ENCODE measurements at regions not wholly inside any gene's neighbourhood (a gene's known extent, or its start where the extent isn't known, plus 50 kb on each side); places are given as distances from the start of the nearest gene placed in this dataset.
"Not testable (repeated sequence)": the region's sequence is repeated elsewhere in the genome, so short reads cannot be mapped to it uniquely, and the experiment has no call there.

DNA sequence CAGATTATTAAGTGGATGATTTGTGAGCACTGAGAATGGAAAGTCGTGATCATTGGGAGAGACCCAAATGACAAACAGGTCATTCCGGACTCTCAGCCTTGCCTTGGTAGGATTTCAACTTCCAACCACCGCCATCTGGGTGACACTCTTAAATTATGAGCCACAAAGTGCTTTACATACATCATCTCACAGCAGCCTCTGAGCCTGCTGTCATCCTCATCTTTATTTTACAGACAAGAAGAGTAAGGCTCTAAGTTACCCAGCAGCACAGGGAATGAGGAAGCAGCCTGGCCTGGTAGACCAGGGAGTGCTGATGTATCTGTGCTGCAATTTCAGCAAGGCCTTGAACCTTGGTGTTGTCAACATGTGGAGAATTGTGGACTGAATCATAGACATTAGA is 105.8 kb upstream of the TRIM2 start:
- DNase-seq (ENCODE audit: low spot score): no peak

DNA sequence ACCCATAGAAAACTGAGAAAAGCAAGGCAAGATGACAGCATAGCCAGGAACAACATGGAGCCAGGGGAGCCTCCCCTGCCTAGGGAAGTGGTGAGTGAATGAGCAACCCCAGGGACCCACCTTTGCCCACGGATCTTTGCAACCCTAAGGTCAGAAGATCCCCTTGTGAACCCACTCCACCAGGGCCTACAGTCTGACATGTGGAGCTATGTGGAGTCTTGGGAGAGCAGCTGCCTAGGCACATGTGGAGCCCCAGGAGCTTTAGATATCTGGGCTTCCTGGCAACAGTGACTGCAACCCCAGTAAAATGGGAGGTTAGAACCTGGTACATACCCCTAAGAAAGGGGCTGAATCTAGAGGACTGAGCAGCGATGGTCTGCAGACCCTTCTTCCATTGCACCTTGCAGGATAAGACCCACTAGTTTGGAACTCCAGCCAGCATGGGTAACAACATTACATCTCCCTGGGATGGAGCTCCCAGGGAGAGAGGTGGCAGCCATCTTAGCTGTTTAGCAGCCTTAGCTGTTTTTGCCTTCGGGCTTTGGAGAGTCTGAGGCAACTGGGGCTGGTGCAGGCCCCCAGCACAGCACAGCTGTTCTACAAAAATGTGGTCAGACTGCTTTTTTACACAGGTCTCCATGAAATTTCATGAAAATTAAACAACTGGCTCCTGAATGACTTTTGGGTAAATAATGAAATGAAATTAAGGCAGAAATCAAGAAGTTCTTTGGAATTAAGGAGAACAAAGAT is 104.7 kb upstream of the TRIM2 start:
- ATAC-seq (no peak), DNase-seq (ENCODE audit: low spot score) (peak; percentile 10)

More for the DNA sequence above, 105.8 kb upstream of the TRIM2 start:
- no peak for ATAC-seq

DNA sequence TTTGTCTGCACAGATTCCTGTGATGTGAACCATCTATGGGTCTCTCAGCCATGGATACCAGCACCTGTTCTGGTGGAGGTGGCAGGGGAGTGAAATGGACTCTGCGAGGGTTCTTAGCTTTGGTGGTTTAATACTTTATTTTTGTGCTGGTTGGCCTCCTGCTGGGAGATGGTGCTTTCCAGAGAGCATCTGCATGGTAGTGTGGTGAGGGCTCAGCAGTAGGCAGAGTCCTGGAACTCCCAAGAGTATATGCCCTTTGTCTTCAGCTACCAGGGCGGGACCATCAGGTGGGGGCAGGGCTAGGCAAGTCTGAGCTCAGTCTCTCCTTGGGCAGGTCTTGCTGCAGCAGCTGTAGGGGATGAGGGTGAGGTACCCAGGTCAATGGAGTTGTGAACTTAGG is 97.5 kb upstream of the TRIM2 start:
- DNase-seq (ENCODE audit: low spot score): peak; percentile 7
- not testable (repeated sequence) for ATAC-seq

DNA sequence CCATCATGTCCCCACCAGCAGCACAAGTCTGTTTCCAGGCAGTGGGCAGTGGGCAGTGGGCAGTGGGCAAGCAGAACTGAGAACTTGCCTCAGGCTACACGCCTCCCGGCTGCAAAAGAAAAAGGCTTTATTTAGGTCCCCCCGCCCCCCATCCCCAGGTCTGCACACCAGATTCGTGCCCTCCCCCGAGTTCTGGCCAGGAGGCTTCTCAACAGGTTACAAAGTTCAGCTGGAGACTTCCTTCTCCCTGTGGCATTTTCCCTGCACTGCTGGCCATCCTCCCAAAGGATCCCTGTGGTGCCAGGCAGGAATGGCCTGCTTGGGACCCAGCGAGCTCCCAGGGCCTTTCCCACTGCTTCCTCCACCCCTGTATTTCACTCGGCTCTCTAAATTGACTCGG is 97.0 kb upstream of the TRIM2 start:
- ATAC-seq: no peak

DNA sequence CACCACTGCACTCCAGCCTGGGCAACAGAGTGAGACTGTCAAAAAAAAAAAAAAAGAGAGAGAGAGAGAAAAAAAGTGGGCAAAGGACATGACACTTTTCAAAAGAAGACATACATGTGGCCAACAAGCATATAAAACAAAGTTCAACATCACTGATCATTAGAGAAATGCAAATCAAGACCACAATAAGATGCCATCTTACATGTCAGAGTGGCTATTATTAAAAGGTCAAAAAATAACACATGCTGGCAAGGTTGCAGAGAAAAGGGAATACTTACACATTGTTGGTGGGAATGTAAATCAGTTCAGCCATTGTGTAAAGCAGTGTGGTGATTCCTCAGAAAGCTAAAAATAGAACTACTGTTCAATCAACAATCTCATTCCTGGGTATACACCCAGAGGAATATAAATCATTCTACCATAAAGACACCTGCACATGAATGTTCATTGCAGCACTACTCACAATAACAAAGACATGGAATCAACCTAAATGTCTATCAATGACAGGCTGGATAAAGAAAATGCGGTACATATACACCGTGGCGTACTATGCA is 94.9 kb upstream of the TRIM2 start:
- DNase-seq (ENCODE audit: low spot score) (no peak), ATAC-seq (no peak)

More for the DNA sequence above, 97.0 kb upstream of the TRIM2 start:
- no peak for DNase-seq (ENCODE audit: low spot score)

DNA sequence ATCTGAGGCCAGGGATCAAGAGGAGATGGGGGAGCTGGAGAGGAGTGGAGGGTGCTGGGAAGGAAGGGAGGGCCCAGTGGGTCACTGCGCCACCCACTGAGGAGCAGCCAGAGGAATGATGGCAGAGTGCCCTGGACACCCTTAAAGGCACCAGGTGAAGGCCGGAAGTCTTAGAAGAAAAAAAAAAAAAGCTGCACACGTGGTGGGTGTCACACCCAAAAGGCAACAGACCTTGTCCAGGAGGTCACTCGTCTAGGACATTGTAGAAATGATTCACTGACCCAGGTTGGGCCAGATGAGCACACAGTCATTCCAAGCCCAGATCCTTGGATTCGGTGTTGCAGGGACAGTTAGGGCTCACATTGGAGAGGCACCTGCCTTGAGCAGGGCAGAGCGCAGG is 93.5 kb upstream of the TRIM2 start:
- ATAC-seq (no peak), DNase-seq (ENCODE audit: low spot score) (no peak)

DNA sequence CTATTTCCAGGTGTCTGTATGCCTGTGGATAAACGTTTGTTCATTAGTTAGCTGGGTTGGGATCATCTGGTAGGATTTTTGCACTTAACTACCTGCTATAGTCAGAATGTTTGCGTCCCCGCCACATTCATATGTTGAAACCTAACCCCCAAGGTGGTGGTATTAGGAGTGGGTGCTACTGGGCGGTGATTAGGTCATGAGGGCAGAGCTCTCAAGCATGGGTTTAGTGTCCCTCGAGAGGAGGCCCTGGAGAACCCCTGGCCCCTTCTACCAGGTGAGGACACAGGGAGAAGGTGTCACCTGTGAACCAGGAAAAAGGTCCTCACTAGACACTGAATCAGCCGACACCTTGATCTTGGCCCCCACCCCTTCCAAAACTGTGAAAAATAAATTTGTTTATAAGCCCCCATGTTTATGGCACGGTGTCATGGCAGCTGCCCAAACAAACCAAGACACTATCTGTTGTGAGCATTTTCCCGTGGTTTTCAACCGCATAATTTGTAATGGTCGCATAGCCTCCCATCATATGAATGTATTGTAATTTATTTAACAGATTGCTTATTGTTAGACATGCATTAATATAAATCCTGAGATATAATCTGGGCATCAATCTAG is 92.7 kb upstream of the TRIM2 start:
- ATAC-seq: no peak

DNA sequence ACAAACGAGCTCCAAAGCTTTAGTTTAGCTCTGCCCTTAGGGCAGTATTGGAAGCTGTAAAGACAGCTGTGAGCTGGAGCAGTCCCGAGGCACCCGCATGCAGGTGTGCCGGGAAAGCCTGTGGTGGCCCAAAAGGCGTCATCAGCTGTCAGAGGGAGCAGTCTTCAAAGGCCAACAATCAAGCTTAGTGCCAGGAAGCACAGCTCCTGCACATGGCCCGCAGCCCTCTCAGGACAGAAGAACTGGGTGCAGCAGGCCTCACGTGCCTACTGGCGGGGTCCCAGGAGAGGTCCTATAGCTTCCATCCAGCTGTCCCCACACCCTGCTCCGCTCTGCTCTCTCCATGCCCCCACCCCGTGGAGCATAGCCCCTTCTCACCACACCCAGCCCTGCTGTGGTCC is 92.2 kb upstream of the TRIM2 start:
- peak; percentile 42 for DNase-seq (ENCODE audit: low spot score)
- no peak for ATAC-seq

More for the DNA sequence above, 92.7 kb upstream of the TRIM2 start:
- DNase-seq (ENCODE audit: low spot score): peak; percentile 16

DNA sequence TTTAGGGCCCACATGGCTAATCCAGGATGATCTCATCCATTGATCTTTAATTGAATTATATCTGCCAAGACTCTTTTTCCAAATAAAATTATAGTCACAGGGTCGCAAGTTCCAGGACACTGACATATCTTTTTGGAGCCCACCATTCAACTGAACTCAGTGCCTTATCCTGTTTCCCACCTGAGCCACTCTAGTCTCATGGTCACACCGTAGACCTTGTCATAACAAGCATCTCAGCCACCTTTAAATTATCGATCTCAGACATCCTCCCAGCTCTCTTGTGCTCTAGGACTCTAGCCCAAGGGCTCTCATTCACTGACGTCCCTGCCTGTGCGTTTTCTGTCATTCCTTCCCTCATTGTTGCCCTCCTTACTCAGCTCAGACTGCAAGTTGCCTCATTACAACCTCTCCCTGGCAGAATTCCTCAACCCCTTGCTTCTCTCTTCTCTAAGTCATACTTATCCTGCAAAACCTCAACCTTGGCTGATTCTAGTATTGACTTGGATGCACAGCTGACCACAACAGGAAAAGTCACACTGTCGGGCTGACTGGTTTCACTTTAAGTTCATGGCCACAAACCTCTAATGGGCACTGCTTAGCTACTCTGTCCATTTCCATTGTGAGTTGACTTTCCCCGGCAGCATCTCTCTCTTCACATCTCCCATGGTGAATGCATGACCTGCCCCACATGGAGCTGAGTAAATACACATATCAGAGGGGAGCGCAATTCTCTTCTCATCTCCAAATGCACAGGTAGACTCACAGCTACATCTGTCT is 91.0 kb upstream of the TRIM2 start:
- DNase-seq (ENCODE audit: low spot score) (no peak), ATAC-seq (no peak)

DNA sequence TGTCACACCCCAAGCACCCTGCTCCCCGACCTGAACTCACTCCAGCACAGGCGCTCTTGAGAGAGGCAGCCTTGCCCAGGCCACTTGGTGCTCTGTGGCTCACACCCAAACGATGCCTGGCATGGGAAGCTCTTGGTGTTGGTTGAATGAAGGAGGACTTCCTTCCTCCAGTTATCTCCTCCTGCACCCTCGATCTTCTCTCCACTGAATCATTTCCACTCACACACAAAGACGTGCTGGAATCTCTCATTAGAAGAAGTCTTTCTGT is 90.5 kb upstream of the TRIM2 start:
- DNase-seq (ENCODE audit: low spot score) (no peak), ATAC-seq (no peak)

DNA sequence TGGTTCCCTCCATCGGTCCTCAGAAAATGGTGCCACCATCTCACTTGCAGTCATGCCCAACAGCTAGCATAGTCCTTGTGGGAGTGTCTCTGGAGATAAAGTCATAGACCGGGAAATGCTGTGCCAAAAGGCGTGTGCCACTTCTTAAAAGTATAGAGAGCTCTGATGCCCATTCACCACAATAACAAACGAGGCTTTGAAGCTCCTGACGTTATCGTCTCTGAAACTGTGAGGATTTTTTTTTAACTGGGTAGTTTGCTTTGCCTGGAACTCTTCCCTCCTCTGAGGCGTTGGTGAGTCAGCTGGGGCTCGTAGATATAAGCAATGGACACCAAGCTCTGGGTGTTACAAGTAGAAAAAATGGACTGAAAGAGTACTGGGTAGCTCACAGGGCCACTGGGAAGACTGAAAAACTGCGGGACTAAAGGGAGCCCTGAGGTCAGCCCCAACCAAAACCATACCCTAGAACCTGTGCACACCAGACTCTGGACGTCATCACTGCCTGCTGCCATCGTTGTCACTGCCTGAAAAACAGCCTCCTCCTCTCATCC is 89.4 kb upstream of the TRIM2 start:
- ATAC-seq (no peak), DNase-seq (ENCODE audit: low spot score) (no peak)

DNA sequence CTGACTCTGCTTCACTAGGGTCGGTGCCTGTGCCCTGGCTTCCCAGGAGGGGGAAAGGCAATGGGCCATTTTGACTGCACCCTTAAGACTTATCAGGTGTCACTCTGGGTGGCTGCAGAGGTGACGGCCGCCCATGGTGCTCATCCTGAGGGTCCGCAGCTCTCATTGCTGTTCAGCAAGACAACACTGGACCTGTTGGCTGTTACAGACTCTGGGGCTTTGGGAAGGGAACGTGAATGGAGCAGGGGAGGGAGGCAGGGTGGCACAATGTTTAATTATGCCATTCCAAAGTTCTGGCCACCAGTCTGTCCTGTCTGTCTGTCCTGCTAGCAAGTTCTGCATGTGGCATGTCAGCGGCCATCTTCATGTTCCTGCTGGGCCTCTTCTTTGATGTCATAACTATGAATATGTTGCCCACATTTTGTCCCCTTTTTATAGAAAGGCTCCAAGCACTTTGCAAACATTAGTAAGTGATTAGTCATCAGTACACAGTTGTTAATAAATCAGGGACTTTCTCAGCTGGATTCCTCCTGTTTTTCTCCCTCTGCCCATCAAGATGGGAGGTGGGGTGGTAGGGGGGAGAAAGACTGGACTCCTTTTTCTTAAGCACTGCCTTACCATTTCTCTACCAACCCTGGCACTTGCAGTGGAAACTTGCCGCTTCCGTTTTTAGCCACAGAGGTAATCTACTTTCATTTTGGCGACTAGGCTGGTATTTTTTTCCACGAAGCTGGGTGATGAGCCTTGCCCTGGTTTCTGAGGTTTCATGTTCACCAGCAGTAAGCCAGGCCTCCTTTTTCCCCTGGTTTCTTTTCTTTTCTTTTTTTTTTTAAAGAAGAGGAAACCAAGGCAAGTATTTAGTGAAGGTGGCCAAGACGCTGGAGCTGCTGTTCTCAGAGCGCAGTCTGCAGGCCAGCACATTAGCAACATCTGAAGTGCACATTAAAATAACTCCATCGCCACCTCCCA is 88.6 kb upstream of the TRIM2 start:
- ATAC-seq: peak; percentile 26
- DNase-seq (ENCODE audit: low spot score): no peak

DNA sequence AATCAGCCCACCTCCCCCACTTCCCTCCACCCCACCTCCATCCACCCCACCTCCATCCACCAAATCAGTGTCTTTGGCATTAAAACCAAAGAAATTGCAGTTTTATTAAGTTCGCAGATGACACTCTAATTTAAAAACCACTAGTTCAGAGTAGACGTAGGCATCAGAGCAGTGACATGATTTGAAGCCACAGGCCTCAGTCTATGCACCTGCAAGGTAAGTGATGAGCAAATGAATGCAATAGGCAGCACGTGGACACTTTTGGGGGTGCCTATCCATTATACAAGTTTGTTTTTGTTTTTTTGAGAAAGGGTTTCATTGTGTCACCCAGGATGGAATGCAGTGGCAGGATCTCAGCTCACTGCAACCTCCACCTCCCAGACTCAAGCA is 88.0 kb upstream of the TRIM2 start:
- ATAC-seq: no peak
- DNase-seq (ENCODE audit: low spot score): no peak

DNA sequence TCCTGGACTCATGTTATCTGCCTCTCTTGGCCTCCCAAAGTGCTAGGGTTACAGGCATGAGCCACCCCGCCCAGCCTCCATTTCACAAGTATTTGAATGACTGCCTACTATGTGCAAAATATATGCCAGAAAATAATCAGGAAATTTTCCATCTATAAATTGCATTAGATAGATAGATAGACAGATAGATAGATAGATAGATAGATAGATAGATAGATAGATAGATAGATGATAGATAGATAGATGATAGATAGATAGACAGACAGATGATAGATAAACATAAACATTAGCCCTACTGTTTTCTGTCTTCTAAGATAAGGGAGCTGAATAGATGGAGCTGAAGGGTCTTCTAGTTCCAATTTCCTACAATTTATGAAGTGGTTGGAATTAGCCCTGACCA is 87.4 kb upstream of the TRIM2 start:
- DNase-seq (ENCODE audit: low spot score) (no peak), ATAC-seq (no peak)

DNA sequence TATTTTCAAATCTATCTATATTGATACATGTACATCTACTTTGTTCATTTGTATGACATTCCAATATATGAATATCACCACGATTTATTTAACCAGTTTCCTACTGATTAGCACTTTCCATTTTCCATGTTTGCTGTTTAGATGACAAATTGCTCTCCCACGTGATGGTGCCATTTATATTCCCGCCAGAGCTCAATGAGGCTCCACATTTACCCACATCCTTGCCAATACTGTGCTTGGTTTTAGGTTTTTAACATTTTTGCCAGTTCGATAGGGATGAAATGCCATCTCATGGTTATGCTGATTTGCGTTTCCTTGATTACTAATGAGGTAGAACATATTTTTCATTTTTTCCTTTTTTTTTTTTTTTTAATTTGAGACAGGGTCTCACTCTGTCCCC is 86.7 kb upstream of the TRIM2 start:
- ATAC-seq: no peak
- no peak for DNase-seq (ENCODE audit: low spot score)

DNA sequence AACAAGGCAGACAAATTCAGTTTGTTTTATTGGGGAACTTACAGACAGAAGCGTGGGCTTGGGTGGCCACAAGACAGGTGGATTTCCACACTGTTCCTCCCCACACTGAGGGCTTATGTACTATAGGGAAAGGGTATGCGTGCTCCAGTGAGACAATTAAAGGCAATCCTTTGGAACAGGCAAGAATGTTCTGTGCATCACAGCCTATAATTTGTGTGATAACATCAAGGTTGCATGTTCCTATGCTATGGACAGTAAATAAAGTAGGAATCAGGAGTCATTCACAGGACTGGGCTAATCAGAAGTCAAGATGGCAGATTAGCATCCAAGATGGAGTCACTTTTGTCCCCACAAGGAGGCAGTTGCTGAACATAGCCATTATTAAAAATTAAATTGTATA is 84.6 kb upstream of the TRIM2 start:
- no peak for DNase-seq (ENCODE audit: low spot score)
- no peak for ATAC-seq

DNA sequence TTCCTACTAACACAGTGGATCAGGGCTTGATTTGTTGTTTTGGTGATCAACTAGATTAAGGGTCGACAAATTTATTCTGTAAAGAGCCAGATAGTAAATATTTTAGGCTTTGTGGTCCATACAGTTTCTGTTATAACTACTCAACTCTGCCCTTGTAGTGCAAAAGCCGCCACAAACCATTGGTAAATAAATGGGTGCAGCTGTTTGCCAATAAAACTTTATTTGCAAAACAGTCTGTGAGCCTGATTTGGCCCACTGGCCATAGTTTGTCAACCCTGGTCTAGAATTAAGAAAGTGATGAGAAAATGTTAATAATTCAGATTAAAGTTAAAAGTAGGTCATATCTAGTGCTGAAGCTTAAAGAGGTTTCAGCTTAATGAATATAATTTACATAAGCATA is 84.0 kb upstream of the TRIM2 start:
- no peak for ATAC-seq
- no peak for DNase-seq (ENCODE audit: low spot score)

DNA sequence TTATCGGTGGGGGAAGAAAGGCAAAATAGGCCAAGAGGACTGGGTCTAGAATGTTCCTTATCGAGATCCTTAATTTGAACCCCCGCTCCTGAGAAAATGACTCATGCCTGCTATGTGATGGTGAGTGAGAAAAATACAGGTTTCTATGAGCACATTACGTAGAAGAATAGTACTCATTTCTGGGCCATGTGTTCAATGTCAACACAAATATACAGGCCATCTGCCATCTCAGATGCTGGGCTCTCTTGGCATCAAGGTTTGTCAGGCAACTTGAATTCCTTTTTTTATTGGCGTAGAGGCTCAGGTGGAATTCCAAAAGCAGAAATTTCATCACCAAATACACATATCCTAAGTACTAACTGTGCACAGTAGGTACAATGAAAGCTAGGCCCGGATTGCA is 81.4 kb upstream of the TRIM2 start:
- ATAC-seq (no peak), DNase-seq (ENCODE audit: low spot score) (no peak)

DNA sequence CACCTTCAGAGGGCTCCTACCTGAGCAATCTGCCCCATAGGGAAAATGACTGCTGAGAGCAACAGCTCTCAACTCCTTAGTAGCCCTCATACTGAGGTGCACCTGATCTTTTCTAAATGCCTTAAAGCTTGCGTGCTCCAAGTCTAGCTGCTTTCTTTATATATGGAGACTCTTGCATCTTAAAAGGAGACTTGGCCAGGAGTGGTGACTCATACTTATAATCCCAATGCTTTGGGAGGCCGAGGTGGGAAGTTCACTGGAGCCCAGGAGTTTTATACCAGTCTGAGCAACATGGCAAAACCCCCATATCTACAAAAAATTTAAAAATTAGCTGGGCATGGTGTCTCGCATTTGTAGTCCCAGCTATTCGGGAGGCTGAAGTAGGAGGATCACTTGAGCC is 78.1 kb upstream of the TRIM2 start:
- ATAC-seq (no peak), DNase-seq (ENCODE audit: low spot score) (no peak)

DNA sequence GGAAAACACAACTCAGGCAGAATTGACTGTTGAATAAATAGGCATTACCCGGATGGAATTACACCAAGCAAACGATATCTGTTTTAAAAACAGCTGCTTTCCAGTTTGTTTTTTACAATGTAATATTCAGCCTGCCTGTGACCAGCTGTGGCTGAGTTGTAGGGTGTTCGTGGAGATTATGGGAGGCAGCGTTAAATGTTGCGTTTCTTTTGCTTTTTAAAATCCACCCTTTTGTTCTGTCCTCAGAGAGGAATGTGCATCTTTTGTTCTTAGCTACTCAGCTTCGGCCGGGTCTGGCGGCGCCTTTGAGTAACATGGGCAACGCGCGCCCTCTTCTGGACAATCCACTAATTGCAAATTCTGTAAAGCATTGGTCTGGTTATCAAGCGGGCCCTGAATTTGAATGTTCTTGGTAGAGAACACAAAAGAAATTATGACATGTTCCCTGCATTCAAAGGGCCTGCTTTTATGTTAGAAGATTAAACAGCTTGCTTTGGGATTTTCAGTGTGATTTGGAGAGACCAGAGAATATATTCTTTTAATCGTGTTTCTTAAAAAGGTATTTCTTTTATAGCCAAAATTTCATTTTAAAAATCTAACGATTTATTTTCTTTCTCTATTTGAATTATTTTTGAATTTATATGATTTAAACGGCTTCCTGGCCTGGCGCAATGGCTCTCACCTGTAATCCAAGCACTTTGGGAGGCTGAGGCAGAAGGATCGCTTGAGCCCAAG is 76.3 kb upstream of the TRIM2 start:
- DNase-seq (ENCODE audit: low spot score) (peak; percentile 76), ATAC-seq (peak; percentile 98)

All from left lobe of liver (tissue), 2 donors.